ENCODE measurements at regions not wholly inside any gene's neighbourhood (a gene's known extent, or its start where the extent isn't known, plus 50 kb on each side); places are given as distances from the start of the nearest gene placed in this dataset.

DNA sequence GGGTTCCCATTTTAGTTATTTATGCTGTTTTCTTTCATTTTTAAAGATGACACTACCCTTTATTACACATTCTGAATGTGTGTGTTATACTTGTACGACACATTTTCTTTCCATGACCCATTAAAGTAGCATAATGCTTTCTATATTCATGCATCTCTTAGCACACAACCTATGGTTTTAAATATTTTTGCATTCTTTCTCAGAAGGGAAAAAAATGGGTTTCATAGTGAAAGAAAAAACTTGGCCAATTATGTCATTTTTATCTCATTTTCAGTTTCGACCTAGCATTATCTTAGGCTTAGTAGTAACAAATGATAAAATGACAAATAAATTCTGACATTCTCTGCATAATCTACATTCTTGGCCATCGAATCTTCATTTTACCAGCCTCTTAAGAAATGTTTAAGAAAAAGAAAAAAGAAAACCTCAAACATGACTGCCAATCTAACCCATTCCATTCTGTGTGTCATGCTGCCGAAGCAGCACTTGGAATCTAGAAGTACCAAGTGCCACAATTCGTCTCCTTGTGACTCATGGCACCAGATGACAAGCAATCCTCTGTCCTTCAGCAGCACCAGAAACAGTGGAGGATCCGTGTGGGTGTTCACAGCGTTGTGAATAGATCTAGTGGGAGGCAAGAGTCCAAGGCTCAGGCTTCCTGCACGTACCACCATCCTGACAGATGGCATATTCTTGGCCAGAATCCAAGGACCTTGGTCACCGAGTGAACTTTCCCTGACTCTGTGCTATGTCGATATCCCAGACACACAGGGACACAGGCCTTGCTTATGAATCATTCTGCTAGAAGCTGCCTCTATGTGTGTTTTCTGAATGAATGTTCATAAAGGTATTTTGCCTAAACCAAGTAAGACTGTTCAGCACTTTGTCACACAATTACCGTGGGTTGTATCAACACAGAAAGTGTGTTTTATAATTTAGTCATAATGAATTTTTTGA is 502.7 kb downstream of the NR2F1-AS1 start:
- H3K27ac Mint-ChIP-seq = no peak overlapping the region
- POLR2A ChIA-PET = no interaction called here
- ATAC-seq (peak; percentile 53), DNase-seq (peak; percentile 9)
- no peaks in the 10 kb centered on the region for H3K27me3 Mint-ChIP-seq
- H3K4me1 Mint-ChIP-seq = peaks cover 3% of the 10 kb centered on the region
- H3K9me3 Mint-ChIP-seq (ENCODE audit: low read depth) = no peaks in the 10 kb centered on the region
- CTCF ChIA-PET = no interaction called here
- intact Hi-C loops (cut with DNase I, micrococcal nuclease) = no loop called here
- H3K36me3 Mint-ChIP-seq (ENCODE audit: low read depth) = no peaks in the 10 kb centered on the region
- H3K4me3 Mint-ChIP-seq = no peak overlapping the region

DNA sequence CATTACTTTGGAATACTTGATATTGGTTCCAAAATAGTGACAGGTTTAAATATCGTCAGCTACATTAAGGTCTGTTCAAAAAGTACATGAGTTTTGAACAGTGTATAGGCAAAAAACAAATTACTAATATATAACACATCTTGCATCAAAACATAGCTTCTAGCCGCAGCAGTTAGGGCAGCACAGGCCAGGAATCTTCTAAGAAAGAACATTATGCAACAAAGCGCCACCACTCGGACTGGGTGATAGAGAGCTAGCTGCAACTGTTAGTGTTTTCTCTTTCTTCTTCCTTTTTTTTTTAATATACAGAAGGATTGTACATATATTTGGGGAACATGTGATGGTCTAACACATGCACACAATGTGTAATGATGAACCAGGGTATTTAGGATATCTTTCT is 504.5 kb downstream of the NR2F1-AS1 start:
- no peak overlapping the region for H3K4me3 Mint-ChIP-seq
- H3K27ac Mint-ChIP-seq = no peak overlapping the region
- H3K27me3 Mint-ChIP-seq = no peaks in the 10 kb centered on the region
- H3K9me3 Mint-ChIP-seq (ENCODE audit: low read depth) = no peaks in the 10 kb centered on the region
- CTCF ChIA-PET = no interaction called here
- intact Hi-C loops (cut with DNase I, micrococcal nuclease) = no loop called here
- POLR2A ChIA-PET = no interaction called here
- H3K36me3 Mint-ChIP-seq (ENCODE audit: low read depth) = no peaks in the 10 kb centered on the region
- DNase-seq (no peak), ATAC-seq (no peak)
- H3K4me1 Mint-ChIP-seq = peaks cover 3% of the 10 kb centered on the region

DNA sequence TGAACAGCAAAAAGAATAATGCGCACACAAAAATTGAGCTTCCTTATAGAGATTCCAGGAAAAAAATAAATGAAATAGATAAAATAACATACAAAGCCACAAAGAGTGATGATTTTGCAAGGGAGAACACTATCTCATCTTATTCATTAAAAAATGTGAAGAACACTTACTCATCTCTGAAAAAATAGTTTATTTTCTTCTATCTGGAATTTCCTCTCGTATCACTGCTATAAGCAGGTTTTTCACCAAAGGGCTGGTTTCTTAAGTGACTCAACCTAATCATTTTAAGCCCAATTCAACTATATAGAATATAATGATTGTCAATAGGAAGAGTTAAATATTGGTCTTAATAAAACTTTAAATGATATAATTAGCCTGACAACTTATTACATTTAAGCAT is 504.9 kb downstream of the NR2F1-AS1 start:
- ATAC-seq = no peak
- CTCF ChIA-PET = no interaction called here

DNA sequence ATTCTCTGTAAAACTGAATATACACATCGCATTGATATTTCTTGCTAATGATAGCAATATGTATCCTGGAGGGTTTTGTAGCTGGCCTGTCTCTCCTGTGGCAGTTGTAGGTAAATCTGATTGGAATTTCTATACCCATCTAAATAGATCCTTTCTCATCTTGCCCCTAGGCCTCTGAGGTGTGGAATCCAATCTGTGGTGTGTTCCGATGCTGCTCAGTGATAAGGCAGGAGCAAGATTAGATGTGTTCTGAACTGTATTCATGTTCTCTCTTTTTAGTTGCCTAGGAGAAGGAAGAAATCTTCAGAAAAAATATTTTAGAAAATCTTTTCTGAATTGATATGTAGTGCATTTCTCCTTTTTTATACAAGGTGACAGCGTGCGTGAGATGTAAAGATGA is 507.5 kb downstream of the NR2F1-AS1 start:
- Mint-ChIP-seq H3K4me1 (peaks cover 3% of the 10 kb centered on the region), H3K4me3 (no peak overlapping the region)

More for the DNA sequence above, 504.9 kb downstream of the NR2F1-AS1 start:
- peaks cover 3% of the 10 kb centered on the region for H3K4me1 Mint-ChIP-seq
- DNase-seq = no peak
- no peaks in the 10 kb centered on the region for H3K36me3 Mint-ChIP-seq (ENCODE audit: low read depth)
- H3K9me3 Mint-ChIP-seq (ENCODE audit: low read depth) = no peaks in the 10 kb centered on the region
- H3K4me3 Mint-ChIP-seq = no peak overlapping the region
- H3K27ac Mint-ChIP-seq = no peak overlapping the region
- H3K27me3 Mint-ChIP-seq = no peaks in the 10 kb centered on the region
- POLR2A ChIA-PET = no interaction called here
- intact Hi-C loops (cut with DNase I, micrococcal nuclease) = no loop called here

DNA sequence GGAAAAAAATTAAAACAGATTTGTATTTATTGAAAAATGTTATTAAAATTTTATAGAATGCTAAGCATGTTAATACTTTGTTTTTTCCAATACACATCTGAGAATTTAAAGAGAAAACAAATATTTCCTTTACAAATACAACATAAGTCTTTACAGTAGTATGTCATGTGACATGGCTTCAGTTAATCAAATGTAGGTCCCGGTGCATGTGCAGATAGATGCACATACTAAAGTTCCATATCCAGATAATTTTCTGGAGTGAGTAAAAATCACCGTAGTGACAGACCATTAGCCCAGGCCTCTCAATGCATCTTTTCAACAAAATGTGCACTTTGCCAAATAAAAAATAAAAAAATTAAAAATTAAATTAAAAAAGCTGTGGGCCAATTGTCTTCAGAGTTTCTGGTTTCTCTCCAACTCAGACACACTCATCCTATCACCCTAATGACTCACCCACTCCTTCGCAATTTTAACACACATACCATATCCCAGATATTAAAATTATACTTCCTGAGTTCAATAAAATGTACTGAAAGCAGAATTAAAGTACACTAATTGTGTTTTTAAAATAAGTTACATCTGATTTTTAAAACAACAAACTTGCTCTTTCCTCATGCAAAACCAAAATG is 508.1 kb downstream of the NR2F1-AS1 start:
- H3K4me3 Mint-ChIP-seq = no peak overlapping the region
- POLR2A ChIA-PET = no interaction called here
- no peaks in the 10 kb centered on the region for H3K9me3 Mint-ChIP-seq (ENCODE audit: low read depth)
- no peak for ATAC-seq
- H3K27me3 Mint-ChIP-seq = no peaks in the 10 kb centered on the region
- no peaks in the 10 kb centered on the region for H3K4me1 Mint-ChIP-seq
- intact Hi-C loops (cut with DNase I, micrococcal nuclease) = no loop called here
- no peak for DNase-seq
- no peak overlapping the region for H3K27ac Mint-ChIP-seq
- H3K36me3 Mint-ChIP-seq (ENCODE audit: low read depth) = no peaks in the 10 kb centered on the region
- CTCF ChIA-PET = no interaction called here

More for the DNA sequence above, 507.5 kb downstream of the NR2F1-AS1 start:
- ATAC-seq (no peak), DNase-seq (no peak)
- H3K27me3 Mint-ChIP-seq = no peaks in the 10 kb centered on the region
- CTCF ChIA-PET = interaction anchor here (0.7 kb wide), 1 partner anchor 204 kb away, joined by 3 read pairs; no protein-coding TSS in a partner anchor
- POLR2A ChIA-PET = no interaction called here
- H3K36me3 Mint-ChIP-seq (ENCODE audit: low read depth) = no peaks in the 10 kb centered on the region
- intact Hi-C loops (cut with DNase I, micrococcal nuclease) = no loop called here
- H3K27ac Mint-ChIP-seq = no peak overlapping the region
- no peaks in the 10 kb centered on the region for H3K9me3 Mint-ChIP-seq (ENCODE audit: low read depth)

DNA sequence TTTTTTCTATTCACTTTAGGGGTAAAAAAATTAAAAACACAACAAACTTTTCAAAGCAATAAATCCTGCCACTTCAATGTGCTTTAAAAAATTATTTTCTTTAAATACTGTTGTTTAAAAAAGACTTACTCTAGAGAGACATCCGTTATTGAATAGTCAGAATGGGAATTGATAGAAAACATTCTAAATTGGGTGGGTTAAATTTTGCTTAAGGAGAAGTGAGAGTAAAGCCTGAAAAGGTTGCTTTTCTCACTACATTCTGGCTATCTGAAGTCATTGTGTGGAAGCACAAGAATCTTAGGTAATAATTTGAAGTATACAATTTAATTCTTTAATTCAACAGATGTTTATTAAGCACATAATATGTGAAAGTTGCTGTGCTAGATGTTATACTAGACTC is 509.3 kb downstream of the NR2F1-AS1 start:
- intact Hi-C loops (cut with DNase I, micrococcal nuclease) = no loop called here
- H3K4me1 Mint-ChIP-seq = no peaks in the 10 kb centered on the region
- no peak overlapping the region for H3K27ac Mint-ChIP-seq
- ChIA-PET CTCF (no interaction called here), POLR2A (no interaction called here)
- no peak overlapping the region for H3K4me3 Mint-ChIP-seq
- no peaks in the 10 kb centered on the region for H3K9me3 Mint-ChIP-seq (ENCODE audit: low read depth)
- ATAC-seq (no peak), DNase-seq (no peak)
- H3K36me3 Mint-ChIP-seq (ENCODE audit: low read depth) = no peaks in the 10 kb centered on the region
- H3K27me3 Mint-ChIP-seq = no peaks in the 10 kb centered on the region

DNA sequence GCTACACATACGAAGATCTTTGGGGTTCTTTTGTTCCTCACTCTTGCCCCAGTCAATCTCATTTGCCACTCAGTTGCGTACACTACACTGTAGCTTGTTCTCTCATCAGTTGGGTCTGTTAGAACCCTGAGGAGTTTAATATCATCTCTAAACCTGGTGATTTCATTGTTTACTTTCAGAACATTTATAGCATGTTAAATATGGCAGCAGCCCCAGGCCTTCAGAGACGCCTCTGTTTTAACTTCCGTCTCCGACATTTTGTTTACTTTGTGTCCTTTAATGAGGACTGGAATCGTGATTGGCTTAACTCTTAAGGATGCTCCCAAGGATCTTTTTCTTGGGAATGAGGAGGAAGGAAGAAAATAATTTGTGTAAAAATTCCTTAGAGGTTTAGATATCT is 510.1 kb downstream of the NR2F1-AS1 start:
- no peak overlapping the region for H3K27ac Mint-ChIP-seq
- CTCF ChIA-PET = interaction anchor here (0.6 kb wide), 1 partner anchor 32 kb away, joined by 3 read pairs; no protein-coding TSS in a partner anchor
- H3K9me3 Mint-ChIP-seq (ENCODE audit: low read depth) = no peaks in the 10 kb centered on the region
- no peaks in the 10 kb centered on the region for H3K36me3 Mint-ChIP-seq (ENCODE audit: low read depth)
- intact Hi-C loops (cut with DNase I, micrococcal nuclease) = no loop called here
- no peaks in the 10 kb centered on the region for H3K4me1 Mint-ChIP-seq
- ATAC-seq = no peak
- DNase-seq = no peak
- H3K27me3 Mint-ChIP-seq = no peaks in the 10 kb centered on the region
- POLR2A ChIA-PET = no interaction called here
- H3K4me3 Mint-ChIP-seq = no peak overlapping the region

DNA sequence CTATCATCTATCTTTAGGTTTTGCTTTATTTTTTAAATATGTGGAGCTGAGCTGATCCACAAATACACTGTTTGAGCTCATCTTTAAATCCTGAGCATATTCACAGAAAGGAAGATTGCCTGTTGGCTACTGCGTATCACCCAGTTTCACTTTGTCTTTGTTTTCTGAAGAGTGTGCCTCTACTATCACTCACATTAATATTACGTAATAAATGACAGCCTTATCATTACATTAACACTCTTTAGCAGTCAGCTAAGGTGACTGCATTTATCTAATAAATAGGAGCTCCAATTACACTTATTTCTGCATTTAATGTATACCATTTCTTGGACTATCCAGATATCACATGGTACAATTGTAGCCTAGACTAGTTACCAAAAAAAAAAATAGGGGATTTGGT is 511.7 kb downstream of the NR2F1-AS1 start:
- DNase-seq (no peak), ATAC-seq (no peak)
- no peaks in the 10 kb centered on the region for H3K9me3 Mint-ChIP-seq (ENCODE audit: low read depth)
- H3K27me3 Mint-ChIP-seq = no peaks in the 10 kb centered on the region
- H3K36me3 Mint-ChIP-seq (ENCODE audit: low read depth) = no peaks in the 10 kb centered on the region
- ChIA-PET CTCF (interaction anchor here (0.6 to 0.7 kb wide), 3 partner anchors 63 to 713 kb away, joined by 3 read pairs; no protein-coding TSS in a partner anchor), POLR2A (interaction anchor here (0.7 kb wide), 1 partner anchor 1186 kb away, joined by 3 read pairs; no protein-coding TSS in a partner anchor)
- H3K27ac Mint-ChIP-seq = no peak overlapping the region
- no peaks in the 10 kb centered on the region for H3K4me1 Mint-ChIP-seq
- H3K4me3 Mint-ChIP-seq = no peak overlapping the region
- intact Hi-C loops (cut with DNase I, micrococcal nuclease) = no loop called here

DNA sequence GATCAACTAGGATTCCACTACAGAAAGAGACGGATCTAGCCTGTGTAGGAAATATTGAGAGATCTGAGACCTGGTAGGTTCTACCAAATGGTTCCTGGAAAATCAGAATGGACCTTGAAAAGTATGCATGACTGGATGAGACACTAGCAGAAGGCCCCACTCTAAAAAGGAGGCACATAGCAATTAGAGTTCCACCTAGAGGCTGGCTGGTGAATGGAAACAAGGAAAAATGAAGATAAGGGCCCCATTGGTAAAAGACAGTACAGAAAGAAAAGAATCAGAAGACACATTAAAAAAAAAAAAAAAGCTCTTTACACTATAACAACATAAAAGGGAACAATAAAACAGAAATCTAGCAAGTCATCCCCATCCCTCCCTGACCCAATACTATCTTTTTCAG is 518.5 kb downstream of the NR2F1-AS1 start:
- Mint-ChIP-seq H3K4me3 (no peak overlapping the region), H3K36me3 (ENCODE audit: low read depth) (no peaks in the 10 kb centered on the region), H3K27ac (no peak overlapping the region), H3K9me3 (ENCODE audit: low read depth) (no peaks in the 10 kb centered on the region), H3K4me1 (no peaks in the 10 kb centered on the region), H3K27me3 (no peaks in the 10 kb centered on the region)
- ChIA-PET CTCF (no interaction called here), POLR2A (no interaction called here)
- ATAC-seq = no peak
- no peak for DNase-seq
- intact Hi-C loops (cut with DNase I, micrococcal nuclease) = no loop called here

DNA sequence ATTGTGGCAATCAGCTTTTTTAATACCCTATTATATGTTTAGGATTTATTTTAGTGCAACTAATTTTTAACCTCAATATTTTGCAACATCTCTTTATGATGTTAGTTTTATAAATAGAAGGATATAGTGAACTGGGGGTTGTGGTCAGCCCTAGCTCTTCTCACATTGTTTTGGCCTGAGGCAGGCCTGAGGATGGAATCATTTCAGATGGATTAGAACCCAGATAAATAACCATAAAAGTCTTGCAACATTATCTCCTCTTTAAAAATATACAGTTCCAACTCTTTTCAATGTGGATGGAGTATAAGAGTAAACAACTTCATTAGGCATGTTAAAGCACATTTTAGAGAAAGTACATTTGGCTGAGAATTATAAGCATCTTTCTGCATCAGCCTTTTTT is 522.7 kb downstream of the NR2F1-AS1 start:
- POLR2A ChIA-PET = no interaction called here
- Mint-ChIP-seq H3K4me1 (no peaks in the 10 kb centered on the region), H3K9me3 (ENCODE audit: low read depth) (no peaks in the 10 kb centered on the region), H3K36me3 (ENCODE audit: low read depth) (no peaks in the 10 kb centered on the region), H3K27me3 (no peaks in the 10 kb centered on the region), H3K4me3 (no peak overlapping the region), H3K27ac (no peak overlapping the region)
- ATAC-seq (no peak), DNase-seq (no peak)
- CTCF ChIA-PET = no interaction called here
- intact Hi-C loops (cut with DNase I, micrococcal nuclease) = no loop called here

DNA sequence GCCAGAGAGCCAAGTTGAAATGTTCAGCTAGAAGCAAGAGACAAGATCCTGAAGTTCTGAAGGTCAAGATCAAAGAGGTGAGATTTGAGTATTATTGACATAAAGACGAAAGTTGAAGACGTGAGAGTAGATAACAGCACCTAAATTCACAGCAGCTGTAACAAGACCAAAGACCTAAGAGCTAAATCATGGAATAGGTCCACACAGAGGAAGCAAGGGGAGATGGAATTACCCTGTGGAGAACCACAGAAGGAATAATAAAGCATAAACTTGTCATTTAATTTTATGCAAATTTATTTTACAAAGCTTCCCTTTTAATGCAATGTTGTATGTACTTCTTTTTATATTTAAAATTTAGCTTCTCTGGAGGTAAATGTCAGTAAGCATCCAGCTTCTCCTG is 523.7 kb downstream of the NR2F1-AS1 start:
- ChIA-PET POLR2A (no interaction called here), CTCF (interaction anchor here (1.1 kb wide), 1 partner anchor 9 kb away, joined by 4 read pairs; no protein-coding TSS in a partner anchor)
- Mint-ChIP-seq H3K27me3 (no peaks in the 10 kb centered on the region), H3K27ac (no peak overlapping the region), H3K9me3 (ENCODE audit: low read depth) (no peaks in the 10 kb centered on the region), H3K4me1 (no peaks in the 10 kb centered on the region), H3K4me3 (no peak overlapping the region), H3K36me3 (ENCODE audit: low read depth) (no peaks in the 10 kb centered on the region)
- ATAC-seq (no peak), DNase-seq (no peak)
- intact Hi-C loops (cut with DNase I, micrococcal nuclease) = no loop called here

DNA sequence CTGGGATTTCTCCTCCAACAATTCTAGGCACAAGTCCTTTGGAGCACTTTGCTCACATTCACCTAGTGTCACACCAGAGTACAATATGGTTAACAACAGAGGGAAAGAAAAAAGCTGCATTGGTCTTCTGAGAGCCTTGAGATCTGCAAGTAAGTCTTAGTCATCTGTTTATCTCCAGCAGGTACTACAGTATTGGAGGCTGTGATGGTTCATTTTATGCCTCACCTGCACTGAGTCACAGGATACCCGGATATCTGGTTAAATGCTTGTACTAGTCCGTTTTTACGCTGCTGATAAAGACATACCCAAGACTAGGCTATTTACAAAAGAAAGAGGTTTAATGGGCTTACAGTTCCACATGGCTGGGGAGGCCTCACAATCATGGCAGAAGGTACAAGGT is 525.0 kb downstream of the NR2F1-AS1 start:
- ChIA-PET POLR2A (no interaction called here), CTCF (no interaction called here)
- DNase-seq = no peak
- Mint-ChIP-seq H3K4me1 (no peaks in the 10 kb centered on the region), H3K9me3 (ENCODE audit: low read depth) (peaks cover 2% of the 10 kb centered on the region), H3K27ac (no peak overlapping the region), H3K4me3 (no peak overlapping the region), H3K36me3 (ENCODE audit: low read depth) (no peaks in the 10 kb centered on the region), H3K27me3 (no peaks in the 10 kb centered on the region)
- intact Hi-C loops (cut with DNase I, micrococcal nuclease) = no loop called here
- ATAC-seq = no peak

All from activated CD4-positive, alpha-beta T cell treated with anti-CD3 and anti-CD28 coated beads for 36 hours (primary cell).